HG02840 (cell line): ENCODE measurements at regions not wholly inside any gene's neighbourhood (a gene's known extent, or its start where the extent isn't known, plus 50 kb on each side); places are given as distances from the start of the nearest gene placed in this dataset.

ENCODE experiments used
- ATAC-seq: cut with Tn5 transposase; IDR thresholded peaks from one replicate; pipeline ENCODE4 v1.9.1; 2021; ENCODE audit warnings: mild to moderate bottlenecking, moderate library complexity, moderate number of reproducible peaks; ENCODE audit not compliant: unreplicated experiment, low FRiP score

DNA sequence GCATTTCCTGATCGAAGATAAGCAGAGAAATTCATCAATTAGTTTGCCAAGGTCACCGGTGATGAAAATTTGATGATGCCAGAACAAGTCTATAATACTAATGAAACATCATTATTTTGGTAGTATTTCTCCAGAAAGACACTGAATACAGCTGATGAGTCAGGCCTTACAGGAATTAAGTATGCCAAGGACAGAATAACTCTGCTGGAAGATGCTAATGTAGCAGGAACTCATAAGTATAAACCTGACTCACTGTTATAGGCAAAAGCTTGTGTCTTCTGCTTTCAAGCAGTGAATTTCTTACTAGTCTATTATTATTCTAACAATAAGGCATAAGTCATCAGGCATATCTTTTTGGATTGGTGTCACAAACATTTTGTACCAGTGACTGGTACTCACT lies 1825.1 kb upstream of the IGFBP7 start:
- ATAC-seq, result no peak

GRCh38 chr4:58936436-58936835 lies 1826.3 kb upstream of the IGFBP7 start:
- no peak for ATAC-seq

GRCh38 chr4:58940167-58940566 lies 1830.0 kb upstream of the IGFBP7 start:
- ATAC-seq, result no peak

GRCh38 chr4:58941286-58941685 lies 1831.1 kb upstream of the IGFBP7 start:
- no peak for ATAC-seq

DNA sequence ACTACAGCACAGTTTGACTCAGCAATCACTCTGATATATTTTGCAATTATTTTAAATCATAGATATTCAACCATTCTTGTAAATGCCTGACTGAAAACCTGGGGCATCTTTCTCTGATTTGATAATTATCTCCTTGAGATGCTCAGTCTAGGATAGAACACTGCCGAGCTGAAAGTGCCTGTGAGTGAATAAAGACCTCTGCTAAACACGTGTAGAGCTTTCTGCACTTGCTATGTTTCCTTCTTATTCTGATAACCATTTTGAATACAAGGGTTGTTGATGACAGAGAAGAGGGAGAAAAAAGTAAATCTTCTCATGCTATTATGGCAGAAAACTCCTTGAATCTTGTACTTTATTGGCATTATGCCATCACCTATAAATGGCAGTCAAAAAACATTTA lies 1843.4 kb upstream of the IGFBP7 start:
- no peak for ATAC-seq

DNA sequence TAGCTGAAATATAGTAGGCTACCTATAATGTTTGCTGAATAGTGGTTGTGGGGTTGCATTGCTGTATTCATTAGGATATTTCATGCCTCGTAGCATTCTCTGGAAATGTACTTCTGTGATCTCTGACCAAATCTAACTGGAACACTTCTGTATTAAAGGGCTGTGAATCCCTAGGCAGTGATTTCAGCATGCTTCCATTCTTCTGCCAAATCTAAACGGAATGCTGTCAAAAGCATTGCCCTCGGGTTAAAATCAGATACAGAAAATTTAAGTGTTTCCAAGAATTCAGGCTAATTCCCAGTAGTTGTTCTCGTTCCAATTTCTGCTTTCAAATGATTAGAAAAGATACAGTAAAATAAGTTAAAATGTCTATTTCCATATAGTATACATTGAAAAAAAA lies 1847.5 kb upstream of the IGFBP7 start:
- no peak for ATAC-seq

DNA sequence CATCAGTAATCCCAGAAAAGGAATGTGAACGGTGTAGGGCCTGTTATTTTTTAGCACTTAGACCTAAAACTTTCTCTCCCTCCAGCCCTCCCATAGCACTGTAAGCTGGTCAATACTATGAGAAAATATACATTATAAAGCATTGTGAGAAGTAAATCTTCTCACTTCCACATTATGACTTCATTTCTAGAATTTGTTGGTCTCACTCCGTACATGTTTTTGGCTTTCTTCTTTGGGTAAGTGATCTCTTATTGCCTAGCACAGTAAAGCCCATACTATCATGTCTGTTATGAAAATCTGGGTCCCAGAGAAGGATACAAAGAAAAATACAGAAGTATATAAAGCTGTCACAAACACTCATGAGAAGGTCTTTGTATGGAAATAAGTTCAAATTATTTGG lies 1851.1 kb upstream of the IGFBP7 start:
- ATAC-seq, result no peak

GRCh38 chr4:58961925-58962324 lies 1851.7 kb upstream of the IGFBP7 start:
- no peak for ATAC-seq

GRCh38 chr4:58962424-58962823 lies 1852.2 kb upstream of the IGFBP7 start:
- no peak for ATAC-seq

GRCh38 chr4:58981828-58982227 lies 1871.6 kb upstream of the IGFBP7 start:
- no peak for ATAC-seq

DNA sequence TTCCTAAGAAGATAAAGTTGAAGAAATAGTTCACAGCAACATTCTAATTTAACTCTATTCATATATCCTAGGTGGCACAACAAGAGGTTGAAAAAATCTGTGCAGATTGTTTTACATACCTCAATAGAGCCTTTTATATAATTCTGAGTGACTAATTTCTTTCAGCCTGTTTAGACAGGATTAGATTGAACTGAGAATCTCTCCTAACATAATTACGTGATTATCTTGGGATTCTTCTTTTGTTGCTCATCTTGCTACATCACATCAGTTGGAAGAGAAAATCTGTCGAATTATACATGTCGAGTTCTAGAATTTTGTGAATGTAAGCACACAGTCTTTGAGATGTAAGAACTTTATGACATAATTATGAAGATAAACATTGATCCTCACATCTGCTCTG lies 1873.7 kb upstream of the IGFBP7 start:
- no peak for ATAC-seq

DNA sequence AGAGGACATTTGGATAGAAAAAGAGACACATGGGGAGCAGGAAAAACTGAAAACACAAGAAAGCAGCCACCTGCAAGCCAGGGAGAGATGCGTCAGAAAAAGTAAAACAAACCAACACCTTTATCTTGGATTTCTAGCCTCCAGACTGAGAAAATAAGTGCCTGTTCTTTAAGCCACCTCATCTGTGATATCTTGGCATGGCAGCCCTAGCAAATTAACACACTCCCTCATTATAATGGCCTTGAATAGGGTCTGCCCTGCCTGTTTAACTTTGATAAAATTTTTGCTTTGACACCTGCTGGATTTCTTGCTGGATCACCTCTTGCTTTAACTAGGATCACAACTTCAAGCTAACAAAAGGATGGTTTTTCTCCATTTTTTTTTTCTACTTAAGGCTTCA lies 1892.0 kb upstream of the IGFBP7 start:
- no peak for ATAC-seq

DNA sequence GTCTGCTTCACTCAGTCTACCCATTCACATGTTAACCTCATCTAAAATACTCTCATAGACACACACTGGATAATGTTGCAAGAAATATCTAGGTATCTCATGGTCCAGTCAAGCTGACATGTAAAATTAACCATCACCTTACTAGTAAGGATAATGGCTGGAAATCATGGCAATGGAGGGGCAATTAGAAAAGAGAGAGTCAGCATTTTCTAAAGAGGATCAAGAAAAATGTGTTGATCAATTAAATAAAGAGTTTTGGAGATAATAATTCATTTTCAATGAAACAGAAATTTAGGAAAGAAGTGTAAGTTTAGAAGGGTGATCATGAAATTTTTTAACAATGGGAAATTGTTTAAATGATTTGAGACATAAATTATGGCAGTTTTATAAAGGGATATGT lies 1914.1 kb upstream of the IGFBP7 start:
- no peak for ATAC-seq

DNA sequence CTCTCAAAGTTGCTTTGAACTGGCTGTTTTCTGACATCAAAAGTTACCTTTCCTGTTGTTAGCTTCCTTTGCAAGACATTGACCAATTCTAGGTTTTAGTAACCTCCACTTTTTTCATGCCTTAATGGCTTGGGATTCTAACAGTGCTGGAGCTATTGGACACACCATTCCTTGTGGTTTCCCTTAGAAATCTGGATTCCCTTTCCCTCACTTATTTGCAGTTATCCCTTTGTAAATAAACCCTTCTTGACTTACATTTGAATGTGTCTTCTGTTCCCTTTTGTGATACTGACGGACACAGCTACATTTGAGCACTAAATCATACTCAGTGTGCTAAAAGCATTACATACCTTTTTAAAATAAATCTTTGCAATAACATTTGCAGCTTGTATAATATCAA lies 1927.6 kb upstream of the IGFBP7 start:
- ATAC-seq, result no peak

DNA sequence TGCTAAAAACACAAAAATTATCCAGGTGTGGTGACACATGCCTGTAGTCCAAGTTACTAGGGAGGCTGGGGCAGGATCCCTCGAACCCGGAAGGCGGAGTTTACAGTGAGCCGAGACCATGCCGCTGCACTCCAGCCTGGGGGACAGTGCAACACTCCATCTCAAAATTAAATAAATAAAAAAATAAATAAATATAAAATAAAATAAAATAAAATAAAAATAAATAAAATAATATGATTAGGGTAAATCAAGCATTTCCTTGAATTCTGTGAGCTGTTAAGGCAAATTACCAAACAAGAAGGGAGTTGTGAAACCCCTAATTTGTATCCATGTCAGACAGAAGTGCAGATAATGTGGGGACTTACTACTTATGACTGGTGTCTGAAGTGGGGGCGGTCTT lies 1928.9 kb upstream of the IGFBP7 start:
- ATAC-seq, result no peak

- ATAC-seq, result no peak
These were observed 1934.2 kb upstream of the IGFBP7 start for GRCh38 chr4:59044286-59044900.

DNA sequence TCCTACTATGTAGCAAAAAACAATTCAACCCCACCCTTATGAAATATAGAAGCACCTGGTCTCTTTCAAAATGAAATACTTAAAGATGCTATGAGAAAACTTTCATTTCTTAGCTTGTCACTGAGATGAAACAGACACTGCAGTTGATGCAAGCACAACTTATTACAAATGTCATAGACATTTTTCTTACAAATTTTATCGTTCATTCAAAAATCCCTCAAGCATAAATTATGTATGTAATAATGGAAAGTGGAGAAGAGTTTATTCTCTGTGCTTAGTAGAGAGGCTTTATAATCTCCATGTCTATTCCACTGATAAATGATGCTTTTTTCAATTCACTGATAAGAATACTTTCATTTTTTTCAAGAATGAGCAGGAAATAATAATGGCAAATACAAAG lies 1943.9 kb upstream of the IGFBP7 start:
- no peak for ATAC-seq

- no peak for ATAC-seq
These were observed 1947.6 kb upstream of the IGFBP7 start for GRCh38 chr4:59057804-59058203.

GRCh38 chr4:59058543-59058942 lies 1948.4 kb upstream of the IGFBP7 start:
- no peak for ATAC-seq

DNA sequence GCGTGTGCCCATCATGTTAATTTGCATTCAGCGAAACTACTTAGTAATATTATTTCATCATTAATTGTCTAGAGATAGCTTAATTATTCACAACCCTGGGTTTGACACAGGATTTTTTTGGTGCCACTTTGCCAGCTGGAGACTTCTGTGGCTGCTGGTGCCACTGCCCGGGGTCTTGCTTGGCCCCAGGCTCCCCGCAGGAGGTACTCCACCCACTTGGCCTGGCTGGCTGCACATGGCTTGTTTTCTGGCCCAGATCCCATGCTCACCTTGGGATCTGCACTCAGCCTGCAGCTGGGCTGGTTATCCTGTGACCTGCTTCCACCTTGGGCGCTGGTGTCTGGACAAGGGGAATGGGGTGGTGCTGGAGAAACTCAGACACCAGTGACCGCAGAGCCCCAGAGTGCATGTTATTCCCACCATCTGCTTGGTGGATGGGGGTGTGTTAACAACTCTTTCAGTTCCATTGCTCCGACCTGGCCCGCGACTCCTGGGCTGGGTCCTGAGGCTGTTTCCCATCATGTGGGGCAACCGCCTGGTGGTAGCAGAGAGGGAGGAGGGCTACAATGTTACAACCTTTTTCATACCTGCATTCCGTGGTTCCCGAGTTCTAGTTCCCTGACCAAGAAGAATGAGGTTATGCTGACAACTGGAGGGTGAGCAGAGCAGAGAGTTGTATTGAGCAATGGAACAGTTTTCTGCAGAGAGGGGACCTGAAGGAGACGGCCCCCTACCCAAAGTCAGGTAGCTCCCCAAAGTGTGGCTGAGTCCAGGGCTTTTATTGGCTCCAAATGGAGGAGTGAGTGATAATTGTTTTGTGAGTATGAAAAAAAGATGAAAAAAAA lies 1950.0 kb upstream of the IGFBP7 start:
- ATAC-seq, result no peak

- ATAC-seq, result no peak
These were observed 1950.7 kb upstream of the IGFBP7 start for GRCh38 chr4:59060895-59061294.

DNA sequence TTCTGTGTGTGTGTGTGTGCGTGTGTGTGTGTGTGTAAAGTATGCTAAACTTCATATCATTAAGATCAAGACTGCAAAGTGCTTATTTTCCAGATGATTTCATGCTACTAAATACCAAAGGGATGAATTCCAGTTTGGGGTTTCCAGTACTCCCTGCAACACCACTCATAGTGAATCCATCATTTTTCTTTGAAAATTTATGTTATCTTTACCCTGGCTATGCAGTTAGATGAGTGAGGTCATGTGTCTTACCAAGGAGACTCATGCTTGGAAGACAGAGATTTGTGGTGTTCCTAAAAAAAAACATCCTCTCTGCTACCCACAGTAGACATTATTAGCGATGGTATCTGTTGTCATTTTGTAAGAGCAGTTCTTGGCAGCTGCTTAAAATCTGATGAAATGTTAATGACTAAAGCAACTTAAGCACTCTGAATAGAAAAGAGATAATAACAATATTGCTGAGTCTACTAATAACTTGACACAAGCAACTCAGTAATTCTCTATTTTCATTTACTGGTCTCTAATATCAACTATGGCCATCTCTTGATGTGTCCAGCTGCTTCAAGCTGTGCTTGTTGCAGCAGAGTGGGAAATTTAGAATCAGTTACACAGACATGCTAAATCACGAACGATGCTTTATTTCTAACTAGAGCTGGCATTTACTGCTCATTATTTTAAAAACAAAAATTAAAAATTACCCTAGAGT lies 1953.0 kb upstream of the IGFBP7 start:
- no peak for ATAC-seq
